Ishikawa (cell line): ENCODE measurements at regions not wholly inside any gene's neighbourhood (a gene's known extent, or its start where the extent isn't known, plus 50 kb on each side); places are given as distances from the start of the nearest gene placed in this dataset.

Experiments
- CEBPB ChIP-seq: IDR thresholded peaks from 2 replicates; pipeline ENCODE4 v1.6.1; 2012
- CREB1 ChIP-seq: IDR thresholded peaks from 2 replicates; pipeline ENCODE4 v1.6.1; 2012; ENCODE audit warnings: low read depth
- EGR1 ChIP-seq: IDR thresholded peaks from 2 replicates; pipeline ENCODE4 v1.6.1; 2012
- EP300 ChIP-seq: IDR thresholded peaks from 2 replicates; pipeline ENCODE4 v1.6.1; 2012; ENCODE audit warnings: borderline replicate concordance
- FOXM1 ChIP-seq: IDR thresholded peaks from 2 replicates; pipeline ENCODE4 v1.6.1; 2012; ENCODE audit warnings: low read depth, borderline replicate concordance
- MAX ChIP-seq: IDR thresholded peaks from 2 replicates; pipeline ENCODE4 v1.6.1; 2012
- NFIC ChIP-seq: IDR thresholded peaks from 2 replicates; pipeline ENCODE4 v1.6.1; 2012
- RAD21 ChIP-seq: IDR thresholded peaks from 2 replicates; pipeline ENCODE4 v1.6.1; 2012; ENCODE audit warnings: low read depth
- TAF1 ChIP-seq: IDR thresholded peaks from 2 replicates; pipeline ENCODE4 v1.6.1; 2012; ENCODE audit warnings: low read depth, mild to moderate bottlenecking
- TCF12 ChIP-seq: IDR thresholded peaks from 2 replicates; pipeline ENCODE4 v1.6.1; 2012; ENCODE audit warnings: low read depth
- TEAD4 ChIP-seq: IDR thresholded peaks from 2 replicates; pipeline ENCODE4 v1.6.1; 2012
- USF1 ChIP-seq: IDR thresholded peaks from 2 replicates; pipeline ENCODE4 v1.6.1; 2012
- YY1 ChIP-seq: IDR thresholded peaks from 2 replicates; pipeline ENCODE4 v1.6.1; 2012; ENCODE audit warnings: low read depth
- ZBTB7A ChIP-seq: IDR thresholded peaks from 2 replicates; pipeline ENCODE4 v1.6.1; 2012; ENCODE audit warnings: low read depth
- TF ChIP-seq, protein P1 (sequence below): IDR thresholded peaks from 2 replicates; pipeline ENCODE4 v1.6.1; 2012; ENCODE audit warnings: low read depth, mild to moderate bottlenecking

GRCh38 chr9:23343226-23343625, 482.8 kb downstream of the ELAVL2 start:
- TF ChIP-seq EGR1 (no peak), MAX (no peak), TEAD4 (no peak), YY1 (no peak), NFIC (no peak), CEBPB (no peak), FOXM1 (no peak), USF1 (no peak), CREB1 (no peak), EP300 (no peak), TCF12 (no peak), TAF1 (no peak), RAD21 (no peak), ZBTB7A (no peak)
- TF ChIP-seq, protein P1, sequence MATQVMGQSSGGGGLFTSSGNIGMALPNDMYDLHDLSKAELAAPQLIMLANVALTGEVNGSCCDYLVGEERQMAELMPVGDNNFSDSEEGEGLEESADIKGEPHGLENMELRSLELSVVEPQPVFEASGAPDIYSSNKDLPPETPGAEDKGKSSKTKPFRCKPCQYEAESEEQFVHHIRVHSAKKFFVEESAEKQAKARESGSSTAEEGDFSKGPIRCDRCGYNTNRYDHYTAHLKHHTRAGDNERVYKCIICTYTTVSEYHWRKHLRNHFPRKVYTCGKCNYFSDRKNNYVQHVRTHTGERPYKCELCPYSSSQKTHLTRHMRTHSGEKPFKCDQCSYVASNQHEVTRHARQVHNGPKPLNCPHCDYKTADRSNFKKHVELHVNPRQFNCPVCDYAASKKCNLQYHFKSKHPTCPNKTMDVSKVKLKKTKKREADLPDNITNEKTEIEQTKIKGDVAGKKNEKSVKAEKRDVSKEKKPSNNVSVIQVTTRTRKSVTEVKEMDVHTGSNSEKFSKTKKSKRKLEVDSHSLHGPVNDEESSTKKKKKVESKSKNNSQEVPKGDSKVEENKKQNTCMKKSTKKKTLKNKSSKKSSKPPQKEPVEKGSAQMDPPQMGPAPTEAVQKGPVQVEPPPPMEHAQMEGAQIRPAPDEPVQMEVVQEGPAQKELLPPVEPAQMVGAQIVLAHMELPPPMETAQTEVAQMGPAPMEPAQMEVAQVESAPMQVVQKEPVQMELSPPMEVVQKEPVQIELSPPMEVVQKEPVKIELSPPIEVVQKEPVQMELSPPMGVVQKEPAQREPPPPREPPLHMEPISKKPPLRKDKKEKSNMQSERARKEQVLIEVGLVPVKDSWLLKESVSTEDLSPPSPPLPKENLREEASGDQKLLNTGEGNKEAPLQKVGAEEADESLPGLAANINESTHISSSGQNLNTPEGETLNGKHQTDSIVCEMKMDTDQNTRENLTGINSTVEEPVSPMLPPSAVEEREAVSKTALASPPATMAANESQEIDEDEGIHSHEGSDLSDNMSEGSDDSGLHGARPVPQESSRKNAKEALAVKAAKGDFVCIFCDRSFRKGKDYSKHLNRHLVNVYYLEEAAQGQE, result no peak

- no peak for TF ChIP-seq EGR1
- no peak for TF ChIP-seq MAX
- no peak for TF ChIP-seq RAD21
- no peak for TF ChIP-seq CREB1
- TF ChIP-seq CEBPB, result no peak
- no peak for TF ChIP-seq USF1
- no peak for TF ChIP-seq NFIC
- TF ChIP-seq TAF1, result no peak
- no peak for TF ChIP-seq EP300
- TF ChIP-seq TEAD4, result no peak
- no peak for TF ChIP-seq FOXM1
- TF ChIP-seq ZBTB7A, result no peak
- TF ChIP-seq YY1, result no peak
- TF ChIP-seq, protein P1, result no peak
- TF ChIP-seq TCF12, result no peak
Measured at GRCh38 chr9:23361096-23361495, 464.9 kb downstream of the ELAVL2 start.

DNA sequence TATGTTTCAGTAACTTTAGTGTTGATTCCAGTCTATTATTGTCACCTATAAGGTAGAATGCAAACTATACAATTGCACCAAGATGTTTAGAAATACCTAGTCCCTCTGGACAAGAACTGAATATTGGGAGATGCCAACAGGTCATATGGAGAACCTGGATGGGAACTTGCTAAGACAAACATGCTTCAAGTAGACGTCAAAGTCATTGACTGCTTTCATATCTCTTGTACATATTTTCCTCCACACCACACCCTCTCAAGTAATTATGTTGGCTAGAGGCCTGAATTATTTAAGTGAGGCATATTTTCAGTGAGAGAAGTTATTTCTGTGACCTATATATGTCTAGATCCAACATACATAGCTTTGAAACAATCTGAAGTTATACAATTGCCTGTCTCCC, 453.3 kb downstream of the ELAVL2 start:
- no peak for TF ChIP-seq CREB1
- no peak for TF ChIP-seq YY1

- TF ChIP-seq CREB1 (no peak), YY1 (no peak), EP300 (no peak)
Measured at GRCh38 chr9:23375511-23375910, 450.5 kb downstream of the ELAVL2 start.

DNA sequence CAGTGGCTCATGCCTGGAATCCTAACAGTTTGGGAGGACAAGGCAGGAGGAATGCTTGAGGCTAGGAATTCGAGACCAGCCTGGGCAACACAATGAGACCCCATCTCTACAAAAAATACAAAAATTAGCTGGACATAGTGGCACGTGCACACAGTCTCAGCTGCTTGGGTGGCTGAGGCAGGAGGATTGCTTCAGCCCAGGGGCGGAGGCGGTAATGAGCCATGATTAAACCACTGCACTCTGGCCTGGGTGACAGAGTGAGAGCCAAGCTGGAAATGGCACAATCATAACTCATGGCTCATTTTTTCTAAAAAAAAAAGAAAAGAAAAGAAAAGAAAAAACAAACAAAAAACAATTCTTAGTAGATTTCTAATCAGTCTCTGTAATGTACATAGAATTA, 446.2 kb downstream of the ELAVL2 start:
- TF ChIP-seq CREB1 (no peak), TEAD4 (no peak), EGR1 (no peak), ZBTB7A (no peak)

GRCh38 chr9:23380821-23381220, 445.2 kb downstream of the ELAVL2 start:
- TF ChIP-seq YY1, result no peak
- TF ChIP-seq USF1, result no peak
- TF ChIP-seq EGR1, result no peak
- no peak for TF ChIP-seq TCF12
- no peak for TF ChIP-seq ZBTB7A
- TF ChIP-seq, protein P1, result no peak
- TF ChIP-seq CEBPB, result no peak
- no peak for TF ChIP-seq EP300
- TF ChIP-seq TAF1, result no peak
- no peak for TF ChIP-seq TEAD4
